Endothelial cell (in vitro differentiated cells): ENCODE measurements at regions not wholly inside any gene's neighbourhood (a gene's known extent, or its start where the extent isn't known, plus 50 kb on each side); places are given as distances from the start of the nearest gene placed in this dataset.

Source experiments
- DNase-seq: peaks from one replicate; pipeline ENCODE4 v3.0.0; 2021; ENCODE audit warnings: low spot score
- H3K27ac Mint-ChIP-seq: one replicate; pipeline ENCODE4 v1.8.0; 2021; ENCODE audit warnings: mixed read lengths, inconsistent platforms; ENCODE audit not compliant: unreplicated experiment
- H3K27me3 Mint-ChIP-seq: one replicate; pipeline ENCODE4 v1.8.0; 2021; ENCODE audit warnings: mild to moderate bottlenecking, moderate library complexity, mixed read lengths, inconsistent platforms; ENCODE audit not compliant: unreplicated experiment
- H3K36me3 Mint-ChIP-seq: one replicate; pipeline ENCODE4 v1.8.0; 2021; ENCODE audit warnings: mild to moderate bottlenecking, low read depth, mixed read lengths, inconsistent platforms; ENCODE audit not compliant: unreplicated experiment
- H3K4me1 Mint-ChIP-seq: one replicate; pipeline ENCODE4 v1.8.0; 2021; ENCODE audit warnings: mild to moderate bottlenecking, mixed read lengths, inconsistent platforms; ENCODE audit not compliant: unreplicated experiment
- H3K4me3 Mint-ChIP-seq: one replicate; pipeline ENCODE4 v1.8.0; 2021; ENCODE audit warnings: mild to moderate bottlenecking, mixed read lengths, inconsistent platforms; ENCODE audit not compliant: unreplicated experiment
- H3K9me3 Mint-ChIP-seq: one replicate; pipeline ENCODE4 v1.8.0; 2021; ENCODE audit warnings: mixed read lengths, inconsistent platforms; ENCODE audit not compliant: unreplicated experiment
- TF ChIP-seq, protein P1 (sequence below): fragments of 200-600 bp; sonication (generic); IDR thresholded peaks from one replicate; pipeline ENCODE4 v1.5.0; 2021; ENCODE audit warnings: antibody characterized with exemption; ENCODE audit not compliant: unreplicated experiment

DNA sequence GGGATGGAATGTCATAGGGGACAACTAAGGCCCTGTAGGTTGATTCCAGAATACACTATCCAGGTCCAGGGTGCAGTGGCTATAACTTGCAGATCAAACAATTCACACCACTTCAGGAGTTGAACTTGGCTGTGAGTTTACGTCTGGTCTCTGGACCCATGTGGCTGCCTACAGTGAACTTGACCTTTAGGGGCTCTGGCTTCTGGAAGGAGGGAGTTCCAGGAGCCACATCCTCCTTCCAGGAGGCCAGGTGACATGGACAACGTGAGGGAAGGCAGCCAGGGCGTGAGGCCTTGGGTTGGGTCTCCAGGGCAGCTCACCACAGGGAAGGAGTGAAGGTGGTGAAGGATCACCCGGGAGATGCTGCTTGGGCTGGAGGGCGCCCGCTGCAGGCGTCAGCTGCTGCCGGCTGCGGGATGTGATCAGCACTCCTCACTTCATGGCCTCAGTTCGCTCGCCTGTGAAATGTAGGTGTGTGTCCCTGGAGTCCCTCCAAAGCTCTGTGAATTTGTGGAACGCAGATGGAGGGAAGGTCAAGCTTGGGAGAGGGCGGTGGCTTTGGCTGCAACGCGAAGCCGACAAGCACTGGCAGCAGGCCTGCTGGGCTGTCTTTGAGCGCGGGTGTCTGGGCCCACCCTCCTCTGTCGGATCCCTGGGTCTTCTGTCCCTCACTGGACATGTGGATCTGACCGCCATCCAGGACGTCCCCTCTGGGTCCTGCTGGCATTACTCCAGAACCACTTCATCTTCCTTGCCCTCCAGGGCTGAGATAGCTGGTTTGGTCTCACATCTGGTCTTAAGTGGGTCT is 146.5 kb downstream of the GLI2 start:
- Mint-ChIP-seq H3K4me3 (no peak overlapping the region), H3K27me3 (no peaks in the 10 kb centered on the region)

DNA sequence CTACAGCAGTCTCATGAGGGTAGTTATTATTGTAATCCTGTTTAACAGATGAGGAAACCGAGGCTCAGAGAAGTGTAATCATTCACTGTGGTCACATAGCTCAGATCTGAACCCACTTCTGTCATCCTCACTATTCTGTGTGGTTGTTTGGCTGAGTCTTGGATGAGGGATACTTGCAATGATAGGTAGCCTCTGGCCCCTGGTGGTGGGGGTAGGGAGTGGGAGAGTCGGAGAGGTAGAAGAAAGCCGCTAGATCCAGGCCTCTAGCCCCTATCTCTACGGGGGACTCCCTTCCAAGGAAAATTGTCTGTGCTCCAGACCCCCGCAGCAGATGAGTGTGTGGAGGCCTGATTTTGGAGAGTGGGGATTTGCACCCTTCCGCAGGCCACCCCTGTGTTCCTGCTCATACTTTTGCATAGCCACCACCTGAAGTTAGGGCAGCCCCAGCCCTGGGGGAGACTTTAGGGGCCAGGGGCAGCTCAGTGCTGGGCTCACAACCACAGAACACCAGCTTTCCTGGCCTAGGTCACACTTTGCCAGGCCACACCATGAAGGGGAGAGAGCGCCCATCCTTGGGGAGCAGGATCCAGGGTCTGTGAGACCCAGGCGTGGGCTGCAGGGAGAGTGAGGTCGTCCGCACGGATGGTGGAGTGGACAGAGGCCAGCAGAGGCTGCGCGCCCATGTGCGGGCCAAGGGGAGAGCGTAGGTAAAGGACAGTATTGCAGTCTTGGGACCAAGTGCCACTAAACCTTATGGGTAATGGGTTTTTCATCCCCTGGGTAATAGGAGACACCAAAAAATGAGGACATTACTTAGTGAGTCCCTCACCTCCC is 148.2 kb downstream of the GLI2 start:
- DNase-seq, result peak; percentile 31
- Mint-ChIP-seq H3K27ac (no peak overlapping the region), H3K4me1 (peaks cover 4% of the 10 kb centered on the region), H3K36me3 (no peaks in the 10 kb centered on the region), H3K9me3 (no peaks in the 10 kb centered on the region), H3K27me3 (peaks cover 2% of the 10 kb centered on the region), H3K4me3 (no peak overlapping the region)
- TF ChIP-seq, protein P1, sequence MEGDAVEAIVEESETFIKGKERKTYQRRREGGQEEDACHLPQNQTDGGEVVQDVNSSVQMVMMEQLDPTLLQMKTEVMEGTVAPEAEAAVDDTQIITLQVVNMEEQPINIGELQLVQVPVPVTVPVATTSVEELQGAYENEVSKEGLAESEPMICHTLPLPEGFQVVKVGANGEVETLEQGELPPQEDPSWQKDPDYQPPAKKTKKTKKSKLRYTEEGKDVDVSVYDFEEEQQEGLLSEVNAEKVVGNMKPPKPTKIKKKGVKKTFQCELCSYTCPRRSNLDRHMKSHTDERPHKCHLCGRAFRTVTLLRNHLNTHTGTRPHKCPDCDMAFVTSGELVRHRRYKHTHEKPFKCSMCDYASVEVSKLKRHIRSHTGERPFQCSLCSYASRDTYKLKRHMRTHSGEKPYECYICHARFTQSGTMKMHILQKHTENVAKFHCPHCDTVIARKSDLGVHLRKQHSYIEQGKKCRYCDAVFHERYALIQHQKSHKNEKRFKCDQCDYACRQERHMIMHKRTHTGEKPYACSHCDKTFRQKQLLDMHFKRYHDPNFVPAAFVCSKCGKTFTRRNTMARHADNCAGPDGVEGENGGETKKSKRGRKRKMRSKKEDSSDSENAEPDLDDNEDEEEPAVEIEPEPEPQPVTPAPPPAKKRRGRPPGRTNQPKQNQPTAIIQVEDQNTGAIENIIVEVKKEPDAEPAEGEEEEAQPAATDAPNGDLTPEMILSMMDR, result peak; percentile 35

More for the DNA sequence above, 146.5 kb downstream of the GLI2 start:
- Mint-ChIP-seq H3K36me3 (no peaks in the 10 kb centered on the region), H3K4me1 (peaks cover 5% of the 10 kb centered on the region), H3K9me3 (no peaks in the 10 kb centered on the region), H3K27ac (no peak overlapping the region)
- no peak for DNase-seq
- TF ChIP-seq, protein P1, result no peak

DNA sequence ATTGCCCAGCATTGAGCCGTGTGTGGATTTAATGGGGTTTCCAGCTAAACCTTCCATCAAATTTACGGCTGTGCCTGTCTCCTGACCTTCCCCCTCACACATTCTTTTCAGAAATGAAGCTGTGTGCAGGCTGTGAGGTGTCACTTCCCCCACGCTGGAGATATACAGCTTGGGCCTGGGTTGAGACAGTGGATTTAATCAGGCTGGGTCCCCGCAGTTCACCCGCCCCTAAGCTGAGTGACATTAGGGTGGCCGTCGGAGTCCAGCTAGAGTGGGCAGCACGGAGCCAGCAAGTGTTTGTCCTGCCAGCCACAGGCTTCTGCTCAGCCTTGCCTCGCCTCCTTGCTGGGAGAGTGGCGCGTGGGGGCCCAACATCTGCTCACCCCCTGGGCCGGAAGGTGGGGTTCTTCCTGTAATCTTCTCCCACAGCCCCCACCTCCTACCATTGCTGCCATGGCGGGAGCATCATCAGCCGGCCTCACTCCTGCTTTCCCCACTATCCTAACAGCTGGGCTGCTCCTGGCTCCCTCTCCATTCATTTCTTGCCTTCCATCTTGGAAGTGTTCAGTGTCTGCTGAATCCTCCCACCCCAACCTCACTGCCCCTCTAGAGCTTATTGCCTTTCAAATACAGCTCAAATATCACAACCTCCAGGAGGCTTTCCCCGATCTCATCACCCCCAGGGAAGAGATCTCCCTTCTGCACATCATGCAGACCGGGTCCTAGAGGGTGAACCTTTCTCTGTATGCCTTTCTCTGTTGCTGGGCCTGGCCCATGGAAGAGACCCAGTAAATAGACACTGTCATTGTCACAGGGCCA is 149.0 kb downstream of the GLI2 start:
- Mint-ChIP-seq H3K4me3 (no peak overlapping the region), H3K36me3 (no peaks in the 10 kb centered on the region), H3K9me3 (no peaks in the 10 kb centered on the region), H3K4me1 (no peaks in the 10 kb centered on the region), H3K27me3 (peaks cover 2% of the 10 kb centered on the region), H3K27ac (no peak overlapping the region)
- no peak for DNase-seq
- TF ChIP-seq, protein P1, result no peak

DNA sequence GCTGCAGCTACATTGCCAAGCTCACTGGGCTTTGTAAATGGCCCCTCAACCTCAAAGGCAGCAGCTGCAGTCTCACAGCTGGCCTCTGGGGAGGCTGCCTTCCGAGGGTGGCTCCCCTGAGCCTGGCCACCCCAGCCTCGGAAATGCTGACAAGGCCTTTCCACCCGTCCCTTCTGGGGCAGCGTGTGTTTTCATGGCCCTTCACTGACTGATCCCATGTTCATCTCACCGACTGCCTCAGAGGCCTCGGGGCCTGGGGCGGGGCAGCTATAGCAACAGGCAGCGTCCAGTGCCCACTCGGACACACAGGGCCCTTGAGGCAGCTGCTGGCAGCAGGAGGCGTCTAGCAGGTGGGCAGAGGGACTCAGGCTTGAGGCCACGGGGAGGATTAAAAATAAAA is 149.7 kb downstream of the GLI2 start:
- TF ChIP-seq, protein P1, result no peak
- H3K4me3 Mint-ChIP-seq, result no peak overlapping the region
- peaks cover 2% of the 10 kb centered on the region for H3K27me3 Mint-ChIP-seq
- H3K4me1 Mint-ChIP-seq, result no peaks in the 10 kb centered on the region
- no peaks in the 10 kb centered on the region for H3K9me3 Mint-ChIP-seq
- no peak for DNase-seq
- no peak overlapping the region for H3K27ac Mint-ChIP-seq
- no peaks in the 10 kb centered on the region for H3K36me3 Mint-ChIP-seq
